PC-3 (cell line): ENCODE measurements at regions not wholly inside any gene's neighbourhood (a gene's known extent, or its start where the extent isn't known, plus 50 kb on each side); places are given as distances from the start of the nearest gene placed in this dataset.

Experiments
- ATAC-seq: fragments of 200-7000 bp; cut with Tn5 transposase; 2 replicates; pipeline ENCODE4 v1.9.1; 2020; ENCODE audit warnings: mild to moderate bottlenecking, moderate library complexity
- BruUV-seq: library from RNA; stranded (reverse); fragments of 400-500 nt; replicated peaks from 2 replicates; lab custom pipeline; 2021; lab: Mats Ljungman, UMichigan
- CTCF ChIA-PET: fragments of 300-600 bp; sonication (Branson Sonifier 250); formaldehyde crosslinking; loops from one replicate; lab custom pipeline; 2022; ENCODE audit warnings: antibody characterized with exemption; lab: Charles Lee
- POLR2A ChIA-PET: fragments of 300-600 bp; sonication (Branson Sonifier 250); formaldehyde crosslinking; loops from one replicate; lab custom pipeline; 2022; ENCODE audit warnings: antibody characterized with exemption; ENCODE audit not compliant: unreplicated experiment; lab: Charles Lee
- DNase-seq: peaks from one replicate; pipeline ENCODE4 v3.0.0-alpha.2; 2015
- H2AFZ ChIP-seq: fragments of 300-600 bp; sonication (generic); 2 replicates; pipeline ENCODE4 v1.6.0; 2016; ENCODE audit warnings: antibody characterized with exemption, low read length
- H3F3A ChIP-seq: fragments of 300-600 bp; sonication (generic); one replicate; pipeline ENCODE4 v1.6.0; 2017; ENCODE audit warnings: antibody characterized with exemption, low read length, control low read depth, mild to moderate bottlenecking; ENCODE audit not compliant: unreplicated experiment
- H3K27ac ChIP-seq: fragments of 300-600 bp; sonication (generic); 2 replicates; pipeline ENCODE4 v1.5.1; 2016; ENCODE audit warnings: mild to moderate bottlenecking, low read length
- H3K27me3 ChIP-seq: fragments of 300-600 bp; sonication (generic); 2 replicates; pipeline ENCODE4 v1.6.1; 2016; ENCODE audit warnings: low read length, mixed read lengths
- H3K36me3 ChIP-seq: fragments of 300-600 bp; sonication (generic); 2 replicates; pipeline ENCODE4 v1.6.1; 2016; ENCODE audit warnings: low read depth, mixed run types, low read length, mixed read lengths
- H3K4me1 ChIP-seq: fragments of 300-600 bp; sonication (generic); 2 replicates; pipeline ENCODE4 v1.5.1; 2016; ENCODE audit warnings: low read length; ENCODE audit not compliant: insufficient read depth
- H3K4me2 ChIP-seq: fragments of 300-600 bp; sonication (generic); 2 replicates; pipeline ENCODE4 v1.6.0; 2016; ENCODE audit warnings: low read length
- H3K4me3 ChIP-seq: fragments of 300-600 bp; sonication (generic); 2 replicates; pipeline ENCODE4 v1.5.1; 2016; ENCODE audit warnings: mild to moderate bottlenecking, low read length, mixed read lengths
- H3K79me2 ChIP-seq: fragments of 300-600 bp; sonication (generic); 2 replicates; pipeline ENCODE4 v1.6.1; 2017; ENCODE audit warnings: low read length, mixed read lengths
- H3K9ac ChIP-seq: fragments of 300-600 bp; sonication (generic); 2 replicates; pipeline ENCODE4 v1.6.0; 2016; ENCODE audit warnings: mild to moderate bottlenecking, low read length
- H3K9me2 ChIP-seq: fragments of 300-600 bp; sonication (generic); replicated peaks from 2 replicates; pipeline ENCODE4 v1.6.1; 2016; ENCODE audit warnings: mixed run types, low read length, mixed read lengths
- H3K9me3 ChIP-seq: fragments of 300-600 bp; sonication (generic); 2 replicates; pipeline ENCODE4 v1.6.1; 2016; ENCODE audit warnings: low read length, mixed read lengths
- H4K20me1 ChIP-seq: fragments of 300-600 bp; sonication (generic); 2 replicates; pipeline ENCODE4 v1.6.1; 2016; ENCODE audit warnings: low read length, mixed read lengths
- CTCF ChIP-seq: fragments of 300-600 bp; sonication (generic); conservative IDR thresholded peaks from 2 replicates; pipeline ENCODE4 v1.5.1; 2017; ENCODE audit warnings: antibody characterized with exemption, low read depth, mild to moderate bottlenecking, low read length
- EZH2 ChIP-seq: fragments of 300-600 bp; sonication (generic); IDR thresholded peaks from one replicate; pipeline ENCODE4 v1.6.1; 2017; ENCODE audit warnings: antibody characterized with exemption, mild to moderate bottlenecking, low read length; ENCODE audit not compliant: unreplicated experiment
- EZH2phosphoT487 ChIP-seq: fragments of 300-600 bp; sonication (generic); IDR thresholded peaks from 2 replicates; pipeline ENCODE4 v1.6.1; 2018; ENCODE audit warnings: mild to moderate bottlenecking, antibody characterized with exemption, low read length, borderline replicate concordance
- intact Hi-C: fragments of 100-400 bp; cut with micrococcal nuclease; formaldehyde crosslinking; loops from 2 replicates; pipeline ENCODE4 v1.9.0; 2023

GRCh38 chr2:133658020-133658903 is 90.0 kb upstream of the NCKAP5 start:
- H3K27me3 ChIP-seq, result no peaks in the 10 kb centered on the region
- no peaks in the 10 kb centered on the region for H4K20me1 ChIP-seq
- H3K36me3 ChIP-seq, result no peaks in the 10 kb centered on the region
- no peaks in the 10 kb centered on the region for H3K79me2 ChIP-seq
- no peaks in the 10 kb centered on the region for H3K9me3 ChIP-seq
- H3K27ac ChIP-seq, result no peak overlapping the region
- H3K4me2 ChIP-seq, result no peak overlapping the region
- intact Hi-C loops, result no loop called here
- no peaks in the 10 kb centered on the region for H3K9me2 ChIP-seq
- no peaks in the 10 kb centered on the region for H3K4me1 ChIP-seq
- H2AFZ ChIP-seq, result no peak overlapping the region
- H3K4me3 ChIP-seq, result no peak overlapping the region
- DNase-seq (peak; percentile 19), ATAC-seq (no peak)
- TF ChIP-seq EZH2, result no peak
- ChIA-PET POLR2A (no interaction called here), CTCF (no interaction called here)
- no peak overlapping the region for H3K9ac ChIP-seq
- H3F3A ChIP-seq, result no peaks in the 10 kb centered on the region
- BruUV-seq, result no TSS peak

GRCh38 chr2:133660510-133660909 is 92.2 kb upstream of the NCKAP5 start:
- DNase-seq (no peak), ATAC-seq (no peak)
- Histone ChIP-seq H2AFZ (no peak overlapping the region), H3K9me3 (no peaks in the 10 kb centered on the region), H3K4me1 (no peaks in the 10 kb centered on the region), H3K27ac (no peak overlapping the region), H3K27me3 (no peaks in the 10 kb centered on the region), H3K36me3 (no peaks in the 10 kb centered on the region), H3K4me3 (no peak overlapping the region), H3F3A (no peaks in the 10 kb centered on the region), H3K9me2 (no peaks in the 10 kb centered on the region), H4K20me1 (no peaks in the 10 kb centered on the region), H3K79me2 (no peaks in the 10 kb centered on the region), H3K9ac (no peak overlapping the region), H3K4me2 (no peak overlapping the region)
- POLR2A ChIA-PET, result no interaction called here
- no TSS peak for BruUV-seq
- TF ChIP-seq CTCF, result no peak
- no peak for TF ChIP-seq EZH2
- no peak for TF ChIP-seq EZH2phosphoT487
- CTCF ChIA-PET, result no interaction called here
- intact Hi-C loops, result no loop called here

- TF ChIP-seq CTCF (no peak), EZH2phosphoT487 (no peak), EZH2 (no peak)
- DNase-seq (no peak), ATAC-seq (no peak)
- Histone ChIP-seq H3K9me2 (no peaks in the 10 kb centered on the region), H3F3A (no peaks in the 10 kb centered on the region), H3K9ac (no peak overlapping the region), H3K79me2 (no peaks in the 10 kb centered on the region), H4K20me1 (no peaks in the 10 kb centered on the region), H2AFZ (no peak overlapping the region), H3K4me2 (no peak overlapping the region), H3K27me3 (no peaks in the 10 kb centered on the region), H3K4me1 (no peaks in the 10 kb centered on the region), H3K4me3 (no peak overlapping the region), H3K27ac (no peak overlapping the region), H3K9me3 (no peaks in the 10 kb centered on the region), H3K36me3 (no peaks in the 10 kb centered on the region)
- ChIA-PET POLR2A (no interaction called here), CTCF (no interaction called here)
- BruUV-seq, result no TSS peak
- intact Hi-C loops, result no loop called here
Observed at GRCh38 chr2:133661392-133661791, 93.1 kb upstream of the NCKAP5 start.
